GM12865 (cell line): ENCODE measurements at regions not wholly inside any gene's neighbourhood (a gene's known extent, or its start where the extent isn't known, plus 50 kb on each side); places are given as distances from the start of the nearest gene placed in this dataset.

ENCODE experiments used
- DNase-seq: peaks from one replicate; pipeline ENCODE4 v3.0.0; 2010; ENCODE audit warnings: low read depth
- H3K4me3 ChIP-seq: 2 replicates; pipeline ENCODE4 v1.5.1; 2011; ENCODE audit warnings: mild to moderate bottlenecking, low read depth, low read length, control low read depth
- TF ChIP-seq, protein P1 (sequence below): IDR thresholded peaks from 2 replicates; pipeline ENCODE4 v1.5.1; 2011; ENCODE audit warnings: low read length, control low read depth, low read depth, inconsistent platforms; ENCODE audit not compliant: insufficient read depth; ENCODE audit errors: missing control alignments

DNA sequence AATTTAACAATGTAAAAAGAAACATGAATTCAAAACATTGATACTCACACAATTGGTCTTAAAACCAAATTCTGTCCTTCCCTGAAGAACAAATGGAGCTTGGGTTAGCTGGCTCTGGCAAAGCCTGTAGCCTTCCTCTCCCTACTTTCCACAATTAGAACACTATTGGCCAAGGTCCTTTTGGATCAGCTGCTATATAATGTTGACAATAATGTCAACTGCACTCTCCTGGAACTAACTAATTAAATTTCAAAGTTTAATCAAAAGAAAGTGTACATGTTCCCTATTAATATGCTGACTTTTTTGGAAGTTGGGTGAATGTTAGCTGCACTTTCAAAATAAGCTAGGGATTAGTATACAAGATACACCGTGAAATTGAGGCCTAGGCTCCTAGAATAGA is 440.1 kb upstream of the NFE2L3 start:
- H3K4me3 ChIP-seq, result no peak overlapping the region
- TF ChIP-seq, protein P1, sequence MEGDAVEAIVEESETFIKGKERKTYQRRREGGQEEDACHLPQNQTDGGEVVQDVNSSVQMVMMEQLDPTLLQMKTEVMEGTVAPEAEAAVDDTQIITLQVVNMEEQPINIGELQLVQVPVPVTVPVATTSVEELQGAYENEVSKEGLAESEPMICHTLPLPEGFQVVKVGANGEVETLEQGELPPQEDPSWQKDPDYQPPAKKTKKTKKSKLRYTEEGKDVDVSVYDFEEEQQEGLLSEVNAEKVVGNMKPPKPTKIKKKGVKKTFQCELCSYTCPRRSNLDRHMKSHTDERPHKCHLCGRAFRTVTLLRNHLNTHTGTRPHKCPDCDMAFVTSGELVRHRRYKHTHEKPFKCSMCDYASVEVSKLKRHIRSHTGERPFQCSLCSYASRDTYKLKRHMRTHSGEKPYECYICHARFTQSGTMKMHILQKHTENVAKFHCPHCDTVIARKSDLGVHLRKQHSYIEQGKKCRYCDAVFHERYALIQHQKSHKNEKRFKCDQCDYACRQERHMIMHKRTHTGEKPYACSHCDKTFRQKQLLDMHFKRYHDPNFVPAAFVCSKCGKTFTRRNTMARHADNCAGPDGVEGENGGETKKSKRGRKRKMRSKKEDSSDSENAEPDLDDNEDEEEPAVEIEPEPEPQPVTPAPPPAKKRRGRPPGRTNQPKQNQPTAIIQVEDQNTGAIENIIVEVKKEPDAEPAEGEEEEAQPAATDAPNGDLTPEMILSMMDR, result no peak
- no peak for DNase-seq

DNA sequence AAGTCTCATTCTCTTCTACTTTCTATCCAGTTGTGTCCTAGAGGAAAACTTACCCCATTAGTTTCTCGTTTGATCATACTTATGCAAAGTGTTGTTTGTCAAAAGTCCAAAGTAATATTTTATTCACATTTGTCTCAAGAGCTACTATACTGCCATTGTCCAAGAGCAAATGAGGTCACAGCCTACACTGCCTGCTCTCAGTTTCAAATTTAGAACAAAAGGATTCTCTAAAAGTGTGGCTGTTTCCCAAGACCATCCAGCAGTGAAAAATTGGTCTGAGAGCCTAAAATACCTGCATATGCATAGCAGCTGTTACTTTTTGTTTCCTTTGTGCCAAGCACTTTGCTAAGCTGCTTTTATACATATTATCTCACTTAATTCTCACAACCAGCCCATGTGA is 439.5 kb upstream of the NFE2L3 start:
- TF ChIP-seq, protein P1, result no peak
- DNase-seq, result no peak
- H3K4me3 ChIP-seq, result no peak overlapping the region

DNA sequence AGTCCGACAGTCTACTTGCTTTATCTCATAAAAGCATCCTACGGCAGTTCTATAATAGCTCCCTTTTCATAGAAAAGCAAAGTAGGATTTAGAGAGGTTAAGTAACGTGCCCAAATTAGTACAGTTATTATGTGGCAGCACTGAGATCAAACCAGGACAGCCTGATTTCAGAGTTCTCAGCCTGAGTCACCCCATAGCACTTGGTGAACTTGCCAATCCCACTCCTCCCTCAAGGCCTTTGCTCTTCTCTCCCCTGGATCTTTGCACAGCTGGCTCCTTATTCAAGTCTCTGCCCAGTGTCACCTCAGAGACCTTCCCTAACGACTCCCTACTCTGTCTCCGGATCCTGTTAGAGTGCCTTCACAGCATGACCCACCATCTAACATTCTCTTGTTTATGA is 438.0 kb upstream of the NFE2L3 start:
- TF ChIP-seq, protein P1, result no peak
- no peak for DNase-seq
- H3K4me3 ChIP-seq, result no peak overlapping the region

DNA sequence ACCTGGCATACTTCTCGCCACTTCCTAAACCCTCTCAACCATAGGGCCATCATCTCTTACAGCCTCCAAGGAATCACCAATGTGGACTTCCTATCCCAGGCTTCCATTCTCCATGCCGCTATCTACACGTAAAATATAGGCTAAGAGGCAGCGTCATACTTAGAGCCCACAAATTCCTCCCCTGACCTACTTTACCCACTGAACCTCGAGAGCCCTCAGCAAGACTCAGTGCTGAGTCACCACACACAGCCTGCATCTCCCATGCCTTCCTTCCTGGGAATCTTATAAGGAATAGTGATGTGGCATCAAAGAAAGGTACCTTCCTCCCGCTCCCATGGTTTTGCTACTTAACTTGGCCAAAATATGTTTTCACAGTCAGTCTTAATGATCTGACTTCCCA is 435.6 kb upstream of the NFE2L3 start:
- H3K4me3 ChIP-seq, result no peak overlapping the region
- DNase-seq, result no peak
- TF ChIP-seq, protein P1, result no peak

DNA sequence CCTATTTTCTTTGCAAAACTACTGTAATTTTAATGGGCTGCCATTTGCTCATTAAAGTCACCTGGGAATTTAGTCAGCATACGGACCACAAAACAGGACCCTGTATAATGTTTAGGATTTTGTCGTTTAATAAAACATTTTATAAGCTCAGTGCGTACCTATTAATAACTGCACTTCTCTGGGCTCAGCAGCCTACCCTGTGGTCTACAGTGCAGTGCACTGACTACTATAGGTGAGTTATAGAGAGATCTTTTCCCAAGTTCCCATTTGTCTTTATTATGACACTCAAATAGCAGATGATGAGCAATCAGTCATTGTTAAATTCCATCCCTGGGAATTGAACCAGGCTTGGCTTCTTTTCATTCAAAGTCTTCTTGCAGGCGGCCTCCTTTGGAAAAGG is 433.4 kb upstream of the NFE2L3 start:
- TF ChIP-seq, protein P1, result no peak
- DNase-seq, result no peak
- H3K4me3 ChIP-seq, result no peak overlapping the region

DNA sequence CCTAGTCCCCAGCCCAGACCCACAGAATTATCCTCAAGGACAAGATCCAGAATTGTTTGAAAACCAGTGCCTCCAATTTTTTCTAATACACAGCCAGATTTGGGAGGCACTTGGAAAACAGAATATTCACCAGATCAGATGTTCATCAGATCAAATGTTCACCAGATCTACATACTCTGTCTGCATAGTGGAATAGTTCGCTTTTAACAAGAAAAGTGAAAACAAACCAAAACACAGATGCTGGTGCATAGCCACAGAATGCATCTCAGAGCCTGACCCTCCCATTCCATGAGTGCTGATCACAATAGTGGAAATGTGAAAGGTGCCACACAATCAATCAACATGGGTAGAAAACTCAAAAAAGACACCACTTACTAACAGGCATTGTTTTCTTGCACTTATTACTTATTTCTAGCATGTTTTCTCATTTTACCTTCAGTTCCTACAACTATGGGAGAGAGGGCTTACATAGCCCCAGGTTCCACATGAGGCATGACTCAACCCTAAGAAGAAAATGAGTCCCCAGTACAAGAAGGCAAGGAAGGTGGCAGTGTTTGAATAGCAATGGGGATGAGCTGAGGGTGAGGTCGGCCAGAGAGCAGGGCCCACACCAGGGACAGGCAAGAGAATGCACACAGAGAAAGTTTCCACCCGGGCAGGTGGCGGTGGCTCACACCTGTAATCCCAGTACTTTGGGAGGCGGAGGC is 432.7 kb upstream of the NFE2L3 start:
- TF ChIP-seq, protein P1, result no peak
- no peak overlapping the region for H3K4me3 ChIP-seq
- DNase-seq, result no peak

DNA sequence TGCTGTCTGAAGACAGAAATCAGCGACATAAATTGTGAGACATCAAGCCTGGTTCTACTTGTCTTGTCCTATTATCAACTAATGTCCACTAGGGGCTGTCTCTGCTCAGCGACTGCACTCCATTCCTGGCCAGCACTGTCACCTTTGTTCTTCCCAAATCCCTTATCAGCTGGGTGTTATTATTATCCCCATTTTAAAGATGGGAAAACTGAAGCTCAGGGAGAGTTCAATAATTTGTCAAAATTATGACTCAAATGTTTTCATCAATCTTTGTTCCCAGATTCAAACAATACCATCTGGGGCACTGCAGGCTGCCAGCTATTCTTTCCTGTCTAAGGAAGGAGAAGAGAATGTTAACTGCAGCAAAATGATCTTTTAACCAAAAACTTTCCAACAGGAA is 431.6 kb upstream of the NFE2L3 start:
- TF ChIP-seq, protein P1, result peak; percentile 39
- DNase-seq, result peak; percentile 9
- H3K4me3 ChIP-seq, result no peak overlapping the region
